Activated CD4-positive, alpha-beta T cell treated with anti-CD3 and anti-CD28 coated beads, Interleukin-2, amount 50 U/mL, for 24 hours (primary cell): ENCODE measurements at regions not wholly inside any gene's neighbourhood (a gene's known extent, or its start where the extent isn't known, plus 50 kb on each side); places are given as distances from the start of the nearest gene placed in this dataset.
"Not testable (repeated sequence)": the region's sequence is repeated elsewhere in the genome, so short reads cannot be mapped to it uniquely, and the experiment has no call there.

Source experiments
- DNase-seq, 2 donors: peaks; one replicate each; pipeline ENCODE4 v3.0.0-alpha.2; 2020; ENCODE audit warnings: low read depth in 1 of 2, low spot score in 1 of 2

DNA sequence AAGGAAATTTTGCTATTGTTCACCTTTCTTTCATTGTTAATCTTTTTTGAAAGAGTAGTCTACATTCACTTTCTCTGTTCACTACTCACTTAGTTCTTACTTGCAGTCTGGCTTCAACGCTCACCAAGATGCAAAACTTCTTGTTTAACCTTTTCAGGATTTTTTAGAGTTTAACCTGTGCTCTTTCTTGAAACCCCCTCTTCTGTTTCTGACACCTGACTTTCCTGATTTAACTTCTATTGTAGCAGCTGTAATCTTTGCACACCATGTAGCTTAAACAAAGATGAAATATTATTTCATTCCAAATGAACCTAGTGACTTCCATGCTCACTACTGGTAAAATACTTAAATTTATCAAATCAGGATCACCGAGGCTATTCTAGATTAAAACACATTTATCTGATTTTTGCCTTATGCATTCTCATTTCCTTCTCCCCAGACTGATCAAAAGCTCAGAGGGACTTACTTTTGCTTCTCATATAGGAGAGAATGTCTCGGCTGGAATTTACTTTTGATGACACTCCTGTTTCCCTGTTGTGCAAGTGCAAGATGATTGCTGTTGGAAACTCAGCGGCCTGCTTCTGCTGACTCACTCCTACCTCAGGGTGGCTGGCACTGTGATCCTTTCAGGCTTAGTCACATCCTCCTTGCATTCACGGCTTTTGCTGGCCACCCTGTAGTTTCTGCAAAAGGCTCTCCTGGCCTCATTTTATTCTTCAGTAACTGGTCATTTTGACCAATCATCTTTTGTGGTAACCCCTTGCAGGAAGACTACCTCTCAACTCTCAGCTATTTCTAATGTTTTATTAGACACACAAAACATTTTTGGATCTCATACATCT, 109.3 kb upstream of the IFNE start:
- peak in 1 of 2 donors; percentile 61 for DNase-seq

DNA sequence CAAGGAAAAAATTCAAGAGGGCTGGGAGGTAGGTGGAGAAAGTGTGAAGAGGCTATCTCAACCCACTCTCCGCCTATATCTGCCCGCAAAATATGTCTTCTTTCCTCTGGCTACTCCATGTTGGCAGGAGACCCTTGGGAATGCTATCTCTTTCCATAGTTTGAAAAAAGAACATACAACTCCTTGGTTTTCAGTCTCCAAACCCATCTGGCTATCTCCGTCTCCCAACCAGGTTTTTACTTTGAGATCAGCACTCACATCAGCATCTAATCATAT, 109.9 kb upstream of the IFNE start:
- DNase-seq: no peak

DNA sequence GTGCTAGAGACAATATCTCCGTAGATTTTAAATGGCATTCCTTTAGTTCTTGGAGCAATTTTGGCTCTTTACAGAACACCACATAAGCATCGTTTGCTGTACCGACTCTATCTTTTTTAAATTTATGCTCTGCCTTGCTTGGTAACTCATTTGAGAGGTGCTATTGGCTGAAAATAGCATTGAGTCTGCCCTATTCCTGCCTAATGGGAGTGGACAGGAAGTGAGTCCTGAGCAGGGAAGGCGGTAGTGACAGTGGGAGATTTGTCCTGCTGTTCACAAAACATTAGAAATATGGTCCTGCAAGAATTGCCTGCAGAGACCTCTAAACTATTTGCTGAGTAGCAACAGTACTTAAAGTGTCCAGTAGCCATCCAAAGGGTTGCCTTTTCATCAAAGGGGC, 115.2 kb upstream of the IFNE start:
- DNase-seq: no peak

DNA sequence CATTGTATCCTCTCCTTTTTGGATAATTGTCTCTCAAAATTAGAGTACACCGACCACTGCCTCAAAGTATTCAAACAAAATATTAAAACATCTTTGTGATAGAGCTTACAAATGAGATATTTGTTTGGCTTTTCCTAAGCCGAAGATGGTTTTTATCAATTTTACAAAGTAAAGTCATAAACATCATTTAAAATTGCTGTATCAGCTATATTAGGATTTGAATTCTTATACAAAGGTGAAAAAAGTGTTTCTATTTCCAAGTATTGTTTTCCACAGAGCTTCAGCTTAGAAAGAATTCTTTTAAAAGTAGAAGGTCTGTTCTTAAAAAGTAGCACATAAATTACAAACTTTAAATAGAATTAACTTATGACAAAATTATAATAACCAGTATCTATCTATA, 116.6 kb upstream of the IFNE start:
- DNase-seq: no peak

DNA sequence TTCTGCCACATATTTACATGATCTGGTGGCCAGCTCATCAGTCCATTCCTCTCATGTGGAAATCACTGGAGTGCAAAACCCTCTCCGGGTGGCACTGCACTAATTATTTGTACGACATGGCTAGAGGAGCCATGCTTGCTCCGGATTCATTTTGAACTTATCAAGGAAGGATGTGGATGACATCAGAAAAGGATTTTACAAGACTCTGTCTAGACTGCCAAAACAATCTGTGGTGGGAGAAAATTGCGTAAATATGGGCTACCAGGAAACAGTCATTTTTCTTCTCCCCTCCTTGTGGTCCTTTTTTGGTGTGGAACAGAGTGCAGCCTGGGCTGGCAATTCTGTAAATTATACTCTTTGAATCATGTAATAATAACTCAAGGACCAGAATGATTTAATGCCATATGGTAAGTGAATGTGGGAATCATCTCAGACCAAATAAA, 123.4 kb upstream of the IFNE start:
- DNase-seq: no peak

DNA sequence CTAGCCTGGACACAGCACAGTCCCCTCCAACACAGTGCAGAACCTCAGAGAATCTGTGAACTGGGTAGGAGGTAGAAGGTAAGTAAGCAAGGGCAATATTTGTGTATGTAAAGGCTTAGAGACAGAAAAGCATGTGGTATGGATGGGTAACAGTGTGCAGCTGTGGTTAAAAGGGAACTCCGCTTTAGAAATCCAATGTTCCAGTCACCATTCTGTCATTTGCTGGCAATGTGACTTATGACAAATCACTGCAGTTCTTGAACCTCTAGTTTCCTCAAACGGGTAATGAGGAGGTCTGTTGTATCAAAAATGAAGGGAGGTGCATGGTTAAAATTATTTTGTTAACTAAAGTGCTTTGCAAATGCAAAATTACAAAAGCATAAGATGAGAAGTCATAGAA, 125.5 kb upstream of the IFNE start:
- DNase-seq: no peak

DNA sequence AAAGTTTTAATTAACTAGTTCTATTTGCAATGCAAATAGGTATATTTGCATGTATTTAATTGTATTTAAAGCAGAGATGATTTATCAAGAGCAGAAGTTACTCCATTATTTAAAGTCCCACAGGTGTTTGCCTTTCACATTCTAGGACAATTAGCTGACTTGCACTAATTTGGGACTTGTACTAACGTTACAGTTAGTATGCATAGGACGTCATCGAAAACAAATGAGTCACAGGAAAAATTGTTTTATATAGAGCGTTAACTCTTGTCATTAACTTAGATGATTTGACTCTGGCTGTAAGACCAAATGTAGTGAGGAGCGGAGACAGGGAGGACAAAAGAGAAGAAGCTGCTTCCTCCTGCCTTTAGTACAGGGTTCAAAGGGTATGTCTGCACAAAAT, 126.1 kb upstream of the IFNE start:
- no peak for DNase-seq

DNA sequence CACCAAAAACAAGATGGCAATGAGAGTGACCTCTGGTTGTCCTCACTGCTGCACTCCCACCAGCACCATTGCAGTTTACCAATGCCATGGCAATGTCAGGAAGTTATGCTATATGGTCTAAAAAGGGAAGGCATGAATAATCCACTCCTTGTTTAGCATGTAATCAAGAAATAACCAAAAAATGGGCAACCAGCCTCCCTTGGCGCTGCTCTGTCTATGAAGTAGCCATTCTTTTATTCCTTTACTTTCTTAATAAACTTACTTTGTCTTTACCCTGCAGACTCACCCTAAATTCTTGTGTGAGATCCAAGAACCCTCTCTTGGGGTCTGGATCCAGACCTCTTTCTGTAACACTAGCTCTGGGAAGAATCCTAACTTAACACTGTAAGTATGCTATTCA, 127.4 kb upstream of the IFNE start:
- DNase-seq: no peak

DNA sequence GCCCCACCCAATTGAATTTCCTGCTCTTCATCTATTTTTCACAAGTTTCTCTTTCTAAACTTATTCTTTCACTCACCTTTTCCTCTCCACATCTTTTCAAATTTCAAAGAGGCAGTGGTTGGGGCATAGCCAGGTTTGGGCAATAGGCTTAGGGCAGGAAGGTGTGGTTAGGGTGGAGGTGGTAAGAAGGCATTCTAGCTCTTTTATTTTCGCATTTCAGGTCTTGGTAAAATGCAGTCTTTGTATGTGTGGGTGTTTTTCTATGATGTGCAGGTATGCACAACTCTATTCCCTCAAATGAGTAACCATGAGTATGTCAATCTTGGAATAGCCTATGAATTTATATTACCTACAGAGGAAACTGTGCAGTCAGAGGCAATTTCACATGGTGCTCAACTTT, 129.8 kb upstream of the IFNE start:
- DNase-seq: peak in 1 of 2 donors; percentile 55

DNA sequence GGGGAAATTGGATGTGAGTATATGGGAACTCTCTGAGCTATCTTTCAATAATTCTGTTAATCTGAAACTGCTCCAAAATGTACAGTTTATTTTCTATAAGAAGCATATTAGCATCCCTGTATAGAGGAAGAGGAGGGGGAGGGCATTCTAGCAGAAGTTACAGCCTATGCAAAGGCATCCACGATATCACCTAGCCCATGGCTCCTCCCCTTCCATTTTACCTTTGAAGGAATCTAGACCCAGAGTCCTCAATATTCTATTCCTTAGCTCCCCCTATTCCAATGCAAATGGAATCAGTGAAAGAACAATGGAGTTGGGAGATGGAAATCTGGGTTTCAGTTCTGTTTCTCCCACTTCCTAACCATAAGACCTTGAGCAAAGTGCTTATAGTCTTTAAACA, 132.9 kb upstream of the IFNE start:
- no peak for DNase-seq

DNA sequence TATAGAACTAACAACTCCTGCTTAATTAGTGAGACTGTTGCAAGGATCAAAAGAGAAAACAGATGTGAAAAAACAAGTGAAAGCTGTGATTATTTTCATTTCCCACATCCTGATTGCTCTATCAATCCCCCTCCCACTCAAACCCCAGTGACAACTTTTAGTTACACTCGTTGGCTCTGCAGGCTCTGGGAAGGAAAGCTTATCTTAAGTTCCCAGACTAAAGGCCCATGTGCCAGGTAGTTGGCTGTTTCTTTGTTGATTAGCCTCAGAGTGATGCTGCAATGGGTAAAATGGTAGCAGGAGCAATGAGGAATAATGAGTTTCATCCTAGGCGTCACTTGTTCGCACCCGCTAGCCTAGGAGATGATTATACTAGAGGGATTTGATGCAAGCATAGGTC, 133.3 kb upstream of the IFNE start:
- DNase-seq: no peak

DNA sequence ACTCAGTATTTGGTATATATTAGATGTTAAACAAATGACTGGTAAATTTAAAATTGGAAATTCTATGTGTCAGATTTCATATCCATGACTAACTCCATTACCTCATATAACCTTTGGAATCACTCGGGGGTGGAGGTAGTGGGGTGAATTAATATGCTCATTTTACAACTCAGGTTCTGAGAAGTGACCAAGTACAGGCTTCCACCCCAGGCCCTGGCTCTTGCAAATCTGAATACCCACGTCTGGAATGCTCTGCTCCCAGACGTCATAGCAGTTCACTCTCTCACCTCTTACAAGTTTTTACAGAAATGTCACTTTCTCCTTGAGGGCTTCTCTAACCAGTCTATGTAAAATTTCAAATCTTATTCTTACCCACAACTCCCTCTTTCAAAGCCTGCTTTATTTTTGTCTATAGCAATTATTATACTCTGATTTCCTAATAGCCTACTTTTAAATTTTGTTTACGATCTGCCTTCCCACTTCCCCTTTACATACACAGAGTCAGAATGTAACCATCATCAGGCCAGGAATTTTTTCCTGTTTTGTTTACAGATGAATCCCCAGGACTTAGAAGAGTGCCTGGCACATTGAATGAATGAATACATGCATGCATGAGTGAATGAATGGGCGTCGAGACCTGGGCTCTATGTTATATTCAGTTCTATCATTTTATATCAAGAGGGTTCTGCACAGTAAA, 134.1 kb upstream of the IFNE start:
- DNase-seq: no peak

DNA sequence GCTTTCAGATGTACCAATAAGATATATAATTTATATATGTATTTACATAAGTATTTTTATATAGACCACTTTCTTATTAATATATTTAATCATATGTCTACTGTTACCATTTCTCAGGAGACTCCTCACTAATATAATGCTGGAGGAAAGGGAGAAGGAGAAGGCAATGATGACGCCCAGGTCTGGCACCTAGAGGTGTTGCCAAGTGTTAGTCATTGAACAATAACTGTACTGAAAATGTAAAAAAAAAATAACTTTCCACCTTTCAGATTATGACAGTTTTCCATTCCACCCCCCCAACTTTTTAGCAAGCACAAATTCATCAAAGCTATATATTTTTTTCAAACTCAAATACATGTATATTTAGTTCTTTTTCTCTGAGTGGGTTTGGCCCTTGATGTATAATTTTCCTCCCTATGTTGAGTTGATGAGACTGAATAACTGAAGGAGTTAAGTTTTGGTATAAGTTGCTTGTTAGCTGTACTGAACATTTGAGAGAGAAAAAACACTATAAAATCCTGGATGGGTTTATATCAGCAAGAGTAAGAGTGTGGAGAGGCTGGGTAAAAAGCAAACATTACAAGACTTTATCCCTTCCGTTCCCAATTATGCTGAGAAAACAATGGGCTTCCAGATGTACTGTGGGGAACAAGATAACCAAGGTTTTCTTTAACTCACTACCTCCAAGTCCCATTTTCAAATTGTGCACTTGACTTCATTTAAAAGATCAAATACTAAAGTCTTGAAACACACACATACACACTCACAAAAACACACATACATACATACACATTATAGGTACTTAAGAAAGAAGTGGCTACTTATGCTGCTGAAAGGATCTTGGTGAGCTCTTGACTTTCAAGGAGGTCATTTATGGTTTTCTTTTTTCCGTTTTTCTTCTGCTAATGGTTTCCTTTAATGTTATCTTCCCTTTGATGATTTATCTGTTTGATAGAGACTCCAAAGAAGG, 142.8 kb upstream of the IFNE start:
- peak in 1 of 2 donors; percentile 36 for DNase-seq

DNA sequence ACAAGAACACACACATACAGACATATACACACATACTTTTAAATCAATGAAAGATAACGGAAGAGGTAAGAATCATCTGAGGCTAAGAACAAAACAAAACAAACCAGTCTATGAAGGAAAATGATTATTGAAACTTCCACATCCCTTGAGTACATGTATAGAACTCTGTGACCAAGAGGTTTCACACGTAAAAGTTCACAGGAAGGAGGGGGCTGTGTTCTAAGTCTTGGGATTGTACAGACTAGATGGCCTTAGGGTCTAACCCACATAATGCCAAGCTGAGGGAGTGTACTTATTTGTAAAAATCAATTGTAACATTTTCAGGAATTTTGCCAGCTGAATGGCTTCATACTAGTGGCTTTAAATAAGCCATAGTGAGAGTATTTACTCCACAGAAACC, 144.4 kb upstream of the IFNE start:
- DNase-seq: no peak

DNA sequence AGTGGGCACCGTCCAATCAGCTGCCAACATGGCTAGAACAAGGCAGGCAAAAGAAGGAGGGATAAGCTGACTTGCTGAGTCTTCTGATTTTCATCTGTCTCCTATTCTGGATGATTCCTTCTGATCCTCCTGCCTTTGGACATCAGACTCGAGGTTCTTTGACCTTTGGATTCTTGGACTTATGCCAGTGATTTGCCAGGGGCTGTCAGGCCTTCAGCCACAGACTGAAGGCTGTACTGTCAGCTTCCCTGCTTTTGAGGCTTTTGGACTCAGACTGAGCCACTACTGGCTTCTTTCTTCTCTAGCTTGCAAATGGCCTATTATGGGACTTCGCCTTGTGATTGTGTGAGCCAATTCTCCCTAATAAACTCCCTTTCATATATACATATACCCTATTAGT, 146.8 kb upstream of the IFNE start:
- not testable (repeated sequence) for DNase-seq

DNA sequence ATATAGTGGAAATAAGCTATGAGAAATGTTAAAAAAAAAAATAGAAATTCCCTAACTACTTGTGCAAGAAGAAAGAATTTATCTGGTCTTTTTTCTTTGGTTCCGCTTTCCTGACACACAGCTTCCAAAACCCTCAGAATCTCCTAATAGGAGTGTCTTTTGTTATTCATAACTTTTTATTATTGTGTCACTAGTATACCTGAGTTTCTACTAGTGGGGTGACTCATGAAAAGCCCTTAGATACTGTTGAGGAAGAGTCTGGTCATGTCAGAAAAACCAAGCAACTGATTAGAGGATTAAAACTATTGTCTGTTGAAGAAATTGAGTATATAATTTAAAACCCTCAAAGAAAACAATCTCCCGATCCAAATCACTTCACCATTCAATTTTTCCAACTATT, 152.8 kb upstream of the IFNE start:
- no peak for DNase-seq

DNA sequence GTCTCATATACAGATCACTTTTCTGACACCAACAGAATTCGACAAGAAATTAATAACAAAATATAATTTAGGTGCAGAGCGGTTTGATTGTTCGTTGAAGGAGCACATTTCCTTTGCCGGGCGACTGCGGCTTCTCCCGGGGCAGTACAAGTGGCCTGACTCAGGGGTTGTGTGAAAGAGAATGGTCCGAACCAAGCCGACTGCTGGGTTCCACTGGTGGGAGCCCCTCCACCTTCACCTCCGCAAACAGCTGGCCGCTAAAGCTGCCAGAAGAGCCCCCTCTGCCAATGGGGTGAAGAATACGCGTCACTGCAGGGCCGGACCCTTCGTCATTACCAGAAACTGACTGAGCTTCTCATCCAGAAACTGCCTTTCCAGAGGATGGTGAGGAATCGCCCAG, 156.0 kb upstream of the IFNE start:
- no peak for DNase-seq

DNA sequence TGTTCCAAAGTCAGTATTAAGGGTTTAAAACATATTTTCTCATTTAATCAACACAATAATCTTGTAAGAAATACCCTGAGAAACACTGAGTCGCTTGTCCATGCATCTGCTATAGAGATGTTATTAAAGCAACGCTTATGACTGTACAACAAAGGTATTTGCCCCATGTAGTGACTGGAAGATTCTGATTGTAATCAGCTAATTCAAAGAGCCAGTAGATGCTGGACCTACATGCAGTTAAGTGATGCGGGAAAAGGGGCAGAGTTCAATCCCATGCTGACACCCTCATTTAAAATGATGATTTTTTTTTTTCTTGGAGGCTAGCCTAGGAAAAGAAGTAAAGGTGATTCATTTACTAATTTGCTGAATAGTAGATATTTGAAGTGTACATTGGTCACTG, 149.3 kb upstream of the MTAP start:
- no peak for DNase-seq

DNA sequence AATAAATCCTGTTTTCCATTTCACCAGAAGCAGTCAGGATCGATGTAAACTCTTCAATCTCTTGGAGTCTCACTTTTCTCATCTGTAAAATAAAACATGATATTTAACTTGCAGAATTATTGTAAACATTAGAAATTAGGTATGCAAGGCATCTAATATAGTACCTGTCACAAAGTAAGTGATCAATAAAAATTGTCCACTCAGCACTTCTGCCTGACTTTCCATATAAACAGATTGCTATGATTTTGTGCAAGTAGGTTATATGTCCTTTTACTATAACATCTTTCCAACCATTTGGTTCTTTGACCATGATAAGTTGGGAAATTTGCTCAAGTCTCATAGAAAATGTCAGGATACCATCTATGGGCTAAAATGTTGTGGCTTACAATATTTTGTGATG, 148.8 kb upstream of the MTAP start:
- no peak for DNase-seq

DNA sequence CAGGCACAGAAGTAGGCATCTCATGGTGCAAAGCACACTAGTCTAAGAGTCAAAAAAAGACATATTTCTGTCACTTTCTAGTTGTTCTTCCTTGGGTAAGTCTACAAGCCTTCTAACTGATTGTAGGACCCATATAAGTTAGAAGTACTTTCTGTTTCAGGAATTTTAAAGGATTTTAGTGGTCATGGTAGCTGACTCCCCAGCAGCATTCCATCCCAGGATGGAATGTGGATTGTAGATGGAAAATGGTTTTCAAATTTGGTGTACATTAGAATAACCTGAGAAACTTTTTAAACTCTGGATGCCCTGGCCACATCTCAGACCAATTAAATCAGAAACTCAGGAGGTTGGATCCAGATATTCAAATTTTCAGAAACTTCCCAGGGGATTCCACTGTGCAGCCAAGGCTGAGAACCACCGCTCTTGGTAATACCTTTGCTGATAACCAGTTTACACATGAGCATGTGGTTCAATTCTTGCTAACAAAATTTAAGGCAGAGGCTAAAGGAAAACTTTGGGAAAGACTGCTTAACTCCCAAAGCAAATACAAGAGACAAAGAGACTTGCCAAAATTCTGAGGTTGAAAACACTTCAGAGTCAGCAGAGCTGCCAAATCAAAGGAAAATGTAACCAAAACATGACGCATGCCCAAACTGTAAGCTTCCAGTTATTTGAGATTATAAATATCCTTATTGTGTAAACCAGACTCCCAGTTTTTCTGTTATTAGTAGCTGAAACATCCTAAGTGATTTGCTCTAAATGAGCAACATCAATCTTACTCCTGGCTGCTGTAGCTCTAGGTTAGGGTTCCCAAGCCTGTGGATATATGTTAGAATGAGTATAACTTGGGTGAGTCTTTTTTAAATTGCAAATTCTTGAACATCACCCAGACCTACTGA, 145.4 kb upstream of the MTAP start:
- no peak for DNase-seq
